GM23338 (cell line): ENCODE measurements at regions not wholly inside any gene's neighbourhood (a gene's known extent, or its start where the extent isn't known, plus 50 kb on each side); places are given as distances from the start of the nearest gene placed in this dataset.
A peak's percentile ranks its signal among the peaks of the same experiment; 100 is the strongest.

Experiments
- ATAC-seq: fragments of 200-7000 bp; cut with Tn5 transposase; 3 replicates; pipeline ENCODE4 v1.9.1; 2020
- DNase-seq: peaks from one replicate; pipeline ENCODE4 v3.0.0-alpha.2; 2015; ENCODE audit warnings: low spot score
- H2AFZ ChIP-seq: fragments of 200-600 bp; sonication (generic); 2 replicates; pipeline ENCODE4 v1.8.0; 2016; ENCODE audit warnings: antibody characterized with exemption, mild to moderate bottlenecking, moderate library complexity
- H3F3A ChIP-seq: fragments of 200-600 bp; sonication (generic); replicated peaks from 2 replicates; pipeline ENCODE4 v1.8.0; 2017; ENCODE audit warnings: antibody characterized with exemption, mixed run types, low read depth
- H3K27ac ChIP-seq: fragments of 200-600 bp; sonication (generic); 2 replicates; pipeline ENCODE4 v1.6.1; 2016; ENCODE audit warnings: low read depth
- H3K27me3 ChIP-seq: fragments of 200-600 bp; sonication (generic); 2 replicates; pipeline ENCODE4 v1.8.0; 2016; ENCODE audit warnings: mild to moderate bottlenecking, mixed run types, moderate library complexity; ENCODE audit not compliant: insufficient read depth
- H3K36me3 ChIP-seq: fragments of 200-600 bp; sonication (generic); 2 replicates; pipeline ENCODE4 v1.8.0; 2016; ENCODE audit warnings: mild to moderate bottlenecking; ENCODE audit not compliant: insufficient read depth
- H3K4me1 ChIP-seq: fragments of 200-600 bp; sonication (generic); 2 replicates; pipeline ENCODE4 v1.8.0; 2016; ENCODE audit warnings: mild to moderate bottlenecking, moderate library complexity; ENCODE audit not compliant: insufficient read depth
- H3K4me2 ChIP-seq: fragments of 200-600 bp; sonication (generic); 2 replicates; pipeline ENCODE4 v1.7.1; 2017; ENCODE audit warnings: mixed run types
- H3K4me3 ChIP-seq: fragments of 200-600 bp; sonication (generic); 2 replicates; pipeline ENCODE4 v1.6.1; 2016; ENCODE audit warnings: mixed run types
- H3K79me2 ChIP-seq: fragments of 200-600 bp; sonication (generic); replicated peaks from 2 replicates; pipeline ENCODE4 v1.8.0; 2017; ENCODE audit warnings: mild to moderate bottlenecking; ENCODE audit not compliant: insufficient read depth
- H3K9me2 ChIP-seq: fragments of 200-600 bp; sonication (generic); 2 replicates; pipeline ENCODE4 v1.8.0; 2017; ENCODE audit not compliant: insufficient read depth
- H4K20me1 ChIP-seq: fragments of 200-600 bp; sonication (generic); replicated peaks from 2 replicates; pipeline ENCODE4 v1.8.0; 2017; ENCODE audit warnings: mild to moderate bottlenecking; ENCODE audit not compliant: insufficient read depth
- H3K27ac Mint-ChIP-seq: 2 replicates; pipeline ENCODE4 v1.8.0; 2020; ENCODE audit warnings: inconsistent platforms, mild to moderate bottlenecking, moderate library complexity, mixed read lengths
- H3K27me3 Mint-ChIP-seq: 3 replicates; pipeline ENCODE4 v1.8.0; 2022; ENCODE audit warnings: low read depth, mild to moderate bottlenecking, moderate library complexity, mixed read lengths, inconsistent platforms; ENCODE audit not compliant: insufficient read depth, poor library complexity
- H3K36me3 Mint-ChIP-seq: 3 replicates; pipeline ENCODE4 v1.8.0; 2021; ENCODE audit warnings: low read depth, mild to moderate bottlenecking, inconsistent platforms, moderate library complexity, mixed read lengths
- H3K4me1 Mint-ChIP-seq: 3 replicates; pipeline ENCODE4 v1.8.0; 2020; ENCODE audit warnings: mild to moderate bottlenecking, inconsistent platforms, mixed read lengths
- H3K4me3 Mint-ChIP-seq: 3 replicates; pipeline ENCODE4 v1.8.0; 2021; ENCODE audit warnings: moderate library complexity, mild to moderate bottlenecking, inconsistent platforms, mixed read lengths
- H3K9me3 Mint-ChIP-seq: 3 replicates; pipeline ENCODE4 v1.8.0; 2020; ENCODE audit warnings: moderate library complexity, mild to moderate bottlenecking, inconsistent platforms, mixed read lengths
- EZH2 ChIP-seq: fragments of 200-600 bp; sonication (generic); IDR thresholded peaks from one replicate; pipeline ENCODE4 v1.8.0; 2017; ENCODE audit warnings: antibody characterized with exemption, mild to moderate bottlenecking, low read depth; ENCODE audit not compliant: unreplicated experiment
- JUNB ChIP-seq: IDR thresholded peaks from one replicate; pipeline ENCODE4 v1.6.1; 2016; ENCODE audit warnings: antibody characterized with exemption; ENCODE audit not compliant: unreplicated experiment
- POLR2AphosphoS5 ChIP-seq: IDR thresholded peaks from 2 replicates; pipeline ENCODE4 v1.6.1; 2016; ENCODE audit warnings: antibody characterized with exemption, low read depth
- STAT1 ChIP-seq: IDR thresholded peaks from one replicate; pipeline ENCODE4 v1.6.1; 2016; ENCODE audit warnings: antibody characterized with exemption; ENCODE audit not compliant: unreplicated experiment
- ZNF331 ChIP-seq: fragments of 250-450 bp; sonication (Bioruptor Pico); IDR thresholded peaks from 2 replicates; pipeline ENCODE4 v1.5.0; 2020; ENCODE audit warnings: low read depth, mild to moderate bottlenecking, moderate library complexity
- TF ChIP-seq, protein P1 (sequence below): fragments of 250-450 bp; sonication (Bioruptor Pico); IDR thresholded peaks from 2 replicates; pipeline ENCODE4 v1.5.0; 2020; ENCODE audit warnings: mild to moderate bottlenecking, moderate library complexity
- TF ChIP-seq, protein P2 (sequence below): IDR thresholded peaks from one replicate; pipeline ENCODE4 v1.6.1; 2018; ENCODE audit warnings: antibody characterized with exemption; ENCODE audit not compliant: unreplicated experiment
- TF ChIP-seq, protein P3 (sequence below), 2 experiments: fragments of 200-600 bp in 1 of 2; sonication (generic) in 1 of 2; conservative IDR thresholded peaks; 2 replicates each; pipeline versions ENCODE4 v1.5.1 to v1.6.1; 2016 to 2017; ENCODE audit warnings: antibody characterized with exemption in 2 of 2, low read depth in 2 of 2, mild to moderate bottlenecking in 2 of 2, moderate library complexity in 1 of 2

DNA sequence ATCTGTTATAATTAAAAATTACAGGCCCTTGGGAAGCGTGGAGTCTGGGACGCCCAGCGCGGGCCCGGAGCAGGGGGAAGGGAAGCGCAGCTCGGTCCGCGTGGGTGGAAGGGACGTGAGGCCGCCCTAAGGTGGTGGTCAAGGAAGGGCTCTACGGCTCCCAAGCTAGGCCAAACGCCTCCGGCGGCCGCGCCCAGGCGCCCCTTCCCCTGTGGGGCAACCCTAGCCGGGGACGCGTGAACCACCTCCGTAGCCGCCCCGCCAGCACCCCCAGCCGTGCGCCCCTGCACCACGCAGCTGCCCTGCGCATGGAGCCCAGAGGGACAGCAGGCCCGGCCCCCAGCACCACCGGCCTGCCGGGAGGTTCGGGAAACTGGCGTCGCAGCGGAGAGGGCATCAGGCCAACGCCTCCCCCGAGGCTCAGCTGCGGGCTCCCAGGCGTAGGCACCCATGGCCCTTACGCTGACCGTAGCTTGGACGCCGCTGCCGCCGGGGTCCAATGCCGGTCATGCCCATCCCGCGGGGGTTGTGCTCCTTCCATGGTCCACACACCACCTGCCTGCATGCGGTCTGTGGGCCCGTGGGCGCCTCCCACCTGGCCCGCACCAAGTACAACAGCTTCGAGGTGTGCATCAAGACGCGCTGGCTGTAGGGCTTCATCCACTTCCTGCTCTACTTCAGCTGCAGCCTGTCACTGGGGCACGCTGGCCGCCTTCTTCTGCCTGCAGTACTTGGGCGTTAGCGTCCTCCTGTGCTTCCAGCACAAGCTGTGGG lies 166.7 kb downstream of the SEPTIN7 start:
- H3K27me3 Mint-ChIP-seq: peaks cover 4% of the 10 kb centered on the region
- Histone ChIP-seq H3K27me3 (no peaks in the 10 kb centered on the region), H3K4me2 (no peak overlapping the region), H3K27ac (no peak overlapping the region), H2AFZ (no peak overlapping the region; the same call in 1 of the 2 replicates), H3K36me3 (no peaks in the 10 kb centered on the region), H3K9me2 (no peaks in the 10 kb centered on the region), H3K4me3 (no peak overlapping the region), H4K20me1 (no peaks in the 10 kb centered on the region), H3K4me1 (no peaks in the 10 kb centered on the region), H3F3A (no peaks in the 10 kb centered on the region), H3K79me2 (no peaks in the 10 kb centered on the region)
- no peak overlapping the region for H3K4me3 Mint-ChIP-seq
- DNase-seq (peak; percentile 40), ATAC-seq (peak; percentile 88)
- H3K9me3 Mint-ChIP-seq: peaks cover 10% of the 10 kb centered on the region
- H3K36me3 Mint-ChIP-seq: peaks cover 5% of the 10 kb centered on the region
- no peak overlapping the region for H3K27ac Mint-ChIP-seq
- no peaks in the 10 kb centered on the region; the same call in 2 of the 3 replicates for H3K4me1 Mint-ChIP-seq
- TF ChIP-seq JUNB: no peak
- no peak for TF ChIP-seq STAT1
- no peak for TF ChIP-seq POLR2AphosphoS5
- TF ChIP-seq, protein P1, sequence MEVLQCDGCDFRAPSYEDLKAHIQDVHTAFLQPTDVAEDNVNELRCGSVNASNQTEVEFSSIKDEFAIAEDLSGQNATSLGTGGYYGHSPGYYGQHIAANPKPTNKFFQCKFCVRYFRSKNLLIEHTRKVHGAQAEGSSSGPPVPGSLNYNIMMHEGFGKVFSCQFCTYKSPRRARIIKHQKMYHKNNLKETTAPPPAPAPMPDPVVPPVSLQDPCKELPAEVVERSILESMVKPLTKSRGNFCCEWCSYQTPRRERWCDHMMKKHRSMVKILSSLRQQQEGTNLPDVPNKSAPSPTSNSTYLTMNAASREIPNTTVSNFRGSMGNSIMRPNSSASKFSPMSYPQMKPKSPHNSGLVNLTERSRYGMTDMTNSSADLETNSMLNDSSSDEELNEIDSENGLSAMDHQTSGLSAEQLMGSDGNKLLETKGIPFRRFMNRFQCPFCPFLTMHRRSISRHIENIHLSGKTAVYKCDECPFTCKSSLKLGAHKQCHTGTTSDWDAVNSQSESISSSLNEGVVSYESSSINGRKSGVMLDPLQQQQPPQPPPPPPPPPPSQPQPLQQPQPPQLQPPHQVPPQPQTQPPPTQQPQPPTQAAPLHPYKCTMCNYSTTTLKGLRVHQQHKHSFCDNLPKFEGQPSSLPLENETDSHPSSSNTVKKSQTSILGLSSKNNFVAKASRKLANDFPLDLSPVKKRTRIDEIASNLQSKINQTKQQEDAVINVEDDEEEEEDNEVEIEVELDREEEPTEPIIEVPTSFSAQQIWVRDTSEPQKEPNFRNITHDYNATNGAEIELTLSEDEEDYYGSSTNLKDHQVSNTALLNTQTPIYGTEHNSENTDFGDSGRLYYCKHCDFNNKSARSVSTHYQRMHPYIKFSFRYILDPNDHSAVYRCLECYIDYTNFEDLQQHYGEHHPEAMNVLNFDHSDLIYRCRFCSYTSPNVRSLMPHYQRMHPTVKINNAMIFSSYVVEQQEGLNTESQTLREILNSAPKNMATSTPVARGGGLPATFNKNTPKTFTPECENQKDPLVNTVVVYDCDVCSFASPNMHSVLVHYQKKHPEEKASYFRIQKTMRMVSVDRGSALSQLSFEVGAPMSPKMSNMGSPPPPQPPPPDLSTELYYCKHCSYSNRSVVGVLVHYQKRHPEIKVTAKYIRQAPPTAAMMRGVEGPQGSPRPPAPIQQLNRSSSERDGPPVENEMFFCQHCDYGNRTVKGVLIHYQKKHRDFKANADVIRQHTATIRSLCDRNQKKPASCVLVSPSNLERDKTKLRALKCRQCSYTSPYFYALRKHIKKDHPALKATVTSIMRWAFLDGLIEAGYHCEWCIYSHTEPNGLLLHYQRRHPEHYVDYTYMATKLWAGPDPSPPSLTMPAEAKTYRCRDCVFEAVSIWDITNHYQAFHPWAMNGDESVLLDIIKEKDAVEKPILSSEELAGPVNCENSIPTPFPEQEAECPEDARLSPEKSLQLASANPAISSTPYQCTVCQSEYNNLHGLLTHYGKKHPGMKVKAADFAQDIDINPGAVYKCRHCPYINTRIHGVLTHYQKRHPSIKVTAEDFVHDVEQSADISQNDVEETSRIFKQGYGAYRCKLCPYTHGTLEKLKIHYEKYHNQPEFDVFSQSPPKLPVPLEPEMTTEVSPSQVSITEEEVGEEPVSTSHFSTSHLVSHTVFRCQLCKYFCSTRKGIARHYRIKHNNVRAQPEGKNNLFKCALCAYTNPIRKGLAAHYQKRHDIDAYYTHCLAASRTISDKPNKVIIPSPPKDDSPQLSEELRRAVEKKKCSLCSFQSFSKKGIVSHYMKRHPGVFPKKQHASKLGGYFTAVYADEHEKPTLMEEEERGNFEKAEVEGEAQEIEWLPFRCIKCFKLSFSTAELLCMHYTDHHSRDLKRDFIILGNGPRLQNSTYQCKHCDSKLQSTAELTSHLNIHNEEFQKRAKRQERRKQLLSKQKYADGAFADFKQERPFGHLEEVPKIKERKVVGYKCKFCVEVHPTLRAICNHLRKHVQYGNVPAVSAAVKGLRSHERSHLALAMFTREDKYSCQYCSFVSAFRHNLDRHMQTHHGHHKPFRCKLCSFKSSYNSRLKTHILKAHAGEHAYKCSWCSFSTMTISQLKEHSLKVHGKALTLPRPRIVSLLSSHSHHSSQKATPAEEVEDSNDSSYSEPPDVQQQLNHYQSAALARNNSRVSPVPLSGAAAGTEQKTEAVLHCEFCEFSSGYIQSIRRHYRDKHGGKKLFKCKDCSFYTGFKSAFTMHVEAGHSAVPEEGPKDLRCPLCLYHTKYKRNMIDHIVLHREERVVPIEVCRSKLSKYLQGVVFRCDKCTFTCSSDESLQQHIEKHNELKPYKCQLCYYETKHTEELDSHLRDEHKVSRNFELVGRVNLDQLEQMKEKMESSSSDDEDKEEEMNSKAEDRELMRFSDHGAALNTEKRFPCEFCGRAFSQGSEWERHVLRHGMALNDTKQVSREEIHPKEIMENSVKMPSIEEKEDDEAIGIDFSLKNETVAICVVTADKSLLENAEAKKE (CRISPR knock-in tag): no peak
- no peak for TF ChIP-seq EZH2
- TF ChIP-seq, protein P2, sequence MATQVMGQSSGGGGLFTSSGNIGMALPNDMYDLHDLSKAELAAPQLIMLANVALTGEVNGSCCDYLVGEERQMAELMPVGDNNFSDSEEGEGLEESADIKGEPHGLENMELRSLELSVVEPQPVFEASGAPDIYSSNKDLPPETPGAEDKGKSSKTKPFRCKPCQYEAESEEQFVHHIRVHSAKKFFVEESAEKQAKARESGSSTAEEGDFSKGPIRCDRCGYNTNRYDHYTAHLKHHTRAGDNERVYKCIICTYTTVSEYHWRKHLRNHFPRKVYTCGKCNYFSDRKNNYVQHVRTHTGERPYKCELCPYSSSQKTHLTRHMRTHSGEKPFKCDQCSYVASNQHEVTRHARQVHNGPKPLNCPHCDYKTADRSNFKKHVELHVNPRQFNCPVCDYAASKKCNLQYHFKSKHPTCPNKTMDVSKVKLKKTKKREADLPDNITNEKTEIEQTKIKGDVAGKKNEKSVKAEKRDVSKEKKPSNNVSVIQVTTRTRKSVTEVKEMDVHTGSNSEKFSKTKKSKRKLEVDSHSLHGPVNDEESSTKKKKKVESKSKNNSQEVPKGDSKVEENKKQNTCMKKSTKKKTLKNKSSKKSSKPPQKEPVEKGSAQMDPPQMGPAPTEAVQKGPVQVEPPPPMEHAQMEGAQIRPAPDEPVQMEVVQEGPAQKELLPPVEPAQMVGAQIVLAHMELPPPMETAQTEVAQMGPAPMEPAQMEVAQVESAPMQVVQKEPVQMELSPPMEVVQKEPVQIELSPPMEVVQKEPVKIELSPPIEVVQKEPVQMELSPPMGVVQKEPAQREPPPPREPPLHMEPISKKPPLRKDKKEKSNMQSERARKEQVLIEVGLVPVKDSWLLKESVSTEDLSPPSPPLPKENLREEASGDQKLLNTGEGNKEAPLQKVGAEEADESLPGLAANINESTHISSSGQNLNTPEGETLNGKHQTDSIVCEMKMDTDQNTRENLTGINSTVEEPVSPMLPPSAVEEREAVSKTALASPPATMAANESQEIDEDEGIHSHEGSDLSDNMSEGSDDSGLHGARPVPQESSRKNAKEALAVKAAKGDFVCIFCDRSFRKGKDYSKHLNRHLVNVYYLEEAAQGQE: no peak
- TF ChIP-seq, protein P3, sequence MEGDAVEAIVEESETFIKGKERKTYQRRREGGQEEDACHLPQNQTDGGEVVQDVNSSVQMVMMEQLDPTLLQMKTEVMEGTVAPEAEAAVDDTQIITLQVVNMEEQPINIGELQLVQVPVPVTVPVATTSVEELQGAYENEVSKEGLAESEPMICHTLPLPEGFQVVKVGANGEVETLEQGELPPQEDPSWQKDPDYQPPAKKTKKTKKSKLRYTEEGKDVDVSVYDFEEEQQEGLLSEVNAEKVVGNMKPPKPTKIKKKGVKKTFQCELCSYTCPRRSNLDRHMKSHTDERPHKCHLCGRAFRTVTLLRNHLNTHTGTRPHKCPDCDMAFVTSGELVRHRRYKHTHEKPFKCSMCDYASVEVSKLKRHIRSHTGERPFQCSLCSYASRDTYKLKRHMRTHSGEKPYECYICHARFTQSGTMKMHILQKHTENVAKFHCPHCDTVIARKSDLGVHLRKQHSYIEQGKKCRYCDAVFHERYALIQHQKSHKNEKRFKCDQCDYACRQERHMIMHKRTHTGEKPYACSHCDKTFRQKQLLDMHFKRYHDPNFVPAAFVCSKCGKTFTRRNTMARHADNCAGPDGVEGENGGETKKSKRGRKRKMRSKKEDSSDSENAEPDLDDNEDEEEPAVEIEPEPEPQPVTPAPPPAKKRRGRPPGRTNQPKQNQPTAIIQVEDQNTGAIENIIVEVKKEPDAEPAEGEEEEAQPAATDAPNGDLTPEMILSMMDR (conservative IDR thresholded peaks at IDR 0.05; ENCODE audit: low read depth in 2 of 2): no peak
- TF ChIP-seq ZNF331 (CRISPR knock-in tag): no peak
